Choroid plexus epithelial cell (primary cell): ENCODE measurements at regions not wholly inside any gene's neighbourhood (a gene's known extent, or its start where the extent isn't known, plus 50 kb on each side); places are given as distances from the start of the nearest gene placed in this dataset.

ENCODE experiments used
- DNase-seq: peaks from one replicate; pipeline ENCODE4 v3.0.0-alpha.2; 2010; ENCODE audit warnings: low read depth
- H3K4me3 ChIP-seq: 2 replicates; pipeline ENCODE4 v1.5.1; 2011; ENCODE audit warnings: low read depth, mild to moderate bottlenecking, control low read depth, low read length, moderate library complexity
- TF ChIP-seq, protein P1 (sequence below): conservative IDR thresholded peaks from 2 replicates; pipeline ENCODE4 v1.5.1; 2011; ENCODE audit warnings: low read depth, mild to moderate bottlenecking, control low read depth, inconsistent platforms, low read length, moderate library complexity

- DNase-seq = no peak
- TF ChIP-seq, protein P1, sequence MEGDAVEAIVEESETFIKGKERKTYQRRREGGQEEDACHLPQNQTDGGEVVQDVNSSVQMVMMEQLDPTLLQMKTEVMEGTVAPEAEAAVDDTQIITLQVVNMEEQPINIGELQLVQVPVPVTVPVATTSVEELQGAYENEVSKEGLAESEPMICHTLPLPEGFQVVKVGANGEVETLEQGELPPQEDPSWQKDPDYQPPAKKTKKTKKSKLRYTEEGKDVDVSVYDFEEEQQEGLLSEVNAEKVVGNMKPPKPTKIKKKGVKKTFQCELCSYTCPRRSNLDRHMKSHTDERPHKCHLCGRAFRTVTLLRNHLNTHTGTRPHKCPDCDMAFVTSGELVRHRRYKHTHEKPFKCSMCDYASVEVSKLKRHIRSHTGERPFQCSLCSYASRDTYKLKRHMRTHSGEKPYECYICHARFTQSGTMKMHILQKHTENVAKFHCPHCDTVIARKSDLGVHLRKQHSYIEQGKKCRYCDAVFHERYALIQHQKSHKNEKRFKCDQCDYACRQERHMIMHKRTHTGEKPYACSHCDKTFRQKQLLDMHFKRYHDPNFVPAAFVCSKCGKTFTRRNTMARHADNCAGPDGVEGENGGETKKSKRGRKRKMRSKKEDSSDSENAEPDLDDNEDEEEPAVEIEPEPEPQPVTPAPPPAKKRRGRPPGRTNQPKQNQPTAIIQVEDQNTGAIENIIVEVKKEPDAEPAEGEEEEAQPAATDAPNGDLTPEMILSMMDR = no peak
- H3K4me3 ChIP-seq = no peak overlapping the region
Observed at GRCh38 chr13:105316731-105317130, 1218.7 kb downstream of the EFNB2 start.

GRCh38 chr13:105312906-105313305 is 1222.6 kb downstream of the EFNB2 start:
- TF ChIP-seq, protein P1 = no peak
- no peak overlapping the region for H3K4me3 ChIP-seq
- no peak for DNase-seq

DNA sequence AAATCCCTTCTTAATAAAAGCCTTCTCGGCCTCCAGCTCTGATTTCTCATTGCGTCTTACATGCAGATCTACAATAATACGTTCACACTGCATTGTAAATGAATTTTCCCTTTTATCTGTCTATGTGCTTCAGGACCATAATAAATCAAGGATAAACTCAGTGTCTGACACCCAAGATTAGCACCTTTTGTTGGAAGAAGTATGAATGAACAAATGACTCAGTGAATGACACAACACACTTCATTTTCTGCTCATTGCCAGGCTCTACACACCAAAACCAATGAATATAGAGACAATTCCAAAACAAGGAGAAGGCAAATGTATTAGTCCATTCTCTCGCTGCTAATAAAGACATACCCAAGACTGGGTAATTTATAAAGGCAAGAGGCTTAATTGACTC is 1224.4 kb downstream of the EFNB2 start:
- H3K4me3 ChIP-seq = no peak overlapping the region
- no peak for DNase-seq
- TF ChIP-seq, protein P1 = no peak

DNA sequence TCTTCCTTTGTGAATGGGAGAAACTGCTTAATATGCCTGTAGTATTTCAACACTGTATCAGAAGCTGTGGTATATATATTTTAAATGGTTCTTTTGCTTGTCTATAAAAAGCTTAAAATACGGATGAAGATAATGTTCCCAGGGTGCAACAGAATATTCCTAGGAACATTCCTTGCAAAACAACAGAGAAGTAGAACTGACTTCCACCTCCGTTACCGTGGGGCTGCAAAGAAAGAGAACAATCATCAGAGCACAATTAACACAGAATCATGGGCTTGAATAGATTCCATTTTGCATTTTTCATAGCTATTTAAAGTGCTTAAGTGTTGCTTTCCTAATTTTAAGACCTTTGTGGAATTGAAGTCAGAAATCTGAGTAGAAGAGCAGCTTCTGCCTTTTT is 1227.7 kb downstream of the EFNB2 start:
- no peak overlapping the region for H3K4me3 ChIP-seq
- TF ChIP-seq, protein P1 = no peak
- DNase-seq = no peak

DNA sequence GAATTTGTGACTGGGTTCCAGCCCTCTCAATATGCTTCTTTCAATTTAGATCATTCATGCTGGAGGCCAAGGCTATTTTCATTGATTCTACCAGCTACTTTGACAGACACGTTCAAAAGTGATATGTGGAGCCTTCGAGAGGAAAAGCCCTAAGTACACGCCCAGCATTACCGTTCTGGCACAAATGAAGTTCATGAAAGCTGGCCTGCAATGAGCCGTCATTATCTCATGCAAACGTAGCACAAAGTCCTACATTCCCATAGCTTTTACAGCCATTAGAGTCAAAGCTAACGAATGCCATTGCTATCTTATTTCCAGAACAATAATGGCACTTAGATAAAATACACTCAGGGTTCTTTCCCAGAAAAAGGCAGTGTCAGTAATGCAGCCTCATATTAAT is 1237.6 kb downstream of the EFNB2 start:
- DNase-seq = no peak
- H3K4me3 ChIP-seq = no peak overlapping the region
- TF ChIP-seq, protein P1 = no peak

GRCh38 chr13:105291987-105292386 is 1243.5 kb downstream of the EFNB2 start:
- TF ChIP-seq, protein P1 = no peak
- H3K4me3 ChIP-seq = no peak overlapping the region
- no peak for DNase-seq

GRCh38 chr13:105290596-105290995 is 1244.9 kb downstream of the EFNB2 start:
- TF ChIP-seq, protein P1 = no peak
- no peak for DNase-seq
- H3K4me3 ChIP-seq = no peak overlapping the region
